GM12878 (cell line): ENCODE measurements at regions not wholly inside any gene's neighbourhood (a gene's known extent, or its start where the extent isn't known, plus 50 kb on each side); places are given as distances from the start of the nearest gene placed in this dataset.

Experiments used
- BHLHE40 ChIP-seq, 2 experiments: fragments of 450-650 bp in 1 of 2; IDR thresholded peaks; 2 replicates each; pipeline ENCODE4 v1.6.1; 2011 to 2017; ENCODE audit warnings: low read depth in 2 of 2, borderline replicate concordance in 1 of 2, improper control_type of control experiment in 1 of 2, low read length in 1 of 2, mild to moderate bottlenecking in 1 of 2
- EP300 ChIP-seq, 2 experiments: fragments of 150-350 bp in 1 of 2; IDR thresholded peaks; 2 replicates each; pipeline ENCODE4 v1.6.1; 2011 to 2012; ENCODE audit warnings: low read depth in 2 of 2, low read length in 2 of 2, borderline replicate concordance in 1 of 2, improper control_type of control experiment in 1 of 2, inconsistent platforms in 1 of 2; ENCODE audit not compliant: control insufficient read depth in 1 of 2
- KDM1A ChIP-seq: fragments of 200-600 bp; sonication (generic); IDR thresholded peaks from 2 replicates; pipeline ENCODE4 v1.6.1; 2016; ENCODE audit warnings: borderline replicate concordance
- POLR2AphosphoS2 ChIP-seq: IDR thresholded peaks from 2 replicates; pipeline ENCODE4 v1.6.1; 2011; ENCODE audit warnings: low read depth, mild to moderate bottlenecking, low read length, improper control_type of control experiment, moderate library complexity
- SUPT20H ChIP-seq: IDR thresholded peaks from 2 replicates; pipeline ENCODE4 v1.6.1; 2011; ENCODE audit warnings: low read depth, mild to moderate bottlenecking, low read length, moderate library complexity, borderline replicate concordance; ENCODE audit not compliant: control insufficient read depth
- TF ChIP-seq, protein P1 (sequence below), 3 experiments: IDR thresholded peaks in 2 of 3; conservative IDR thresholded peaks in 1 of 3; 2 replicates each; pipeline ENCODE4 v1.5.1; 2011; ENCODE audit warnings: low read depth in 3 of 3, low read length in 3 of 3, mild to moderate bottlenecking in 3 of 3, control low read depth in 2 of 3, moderate library complexity in 2 of 3, inconsistent platforms in 1 of 3, mixed read lengths in 1 of 3; ENCODE audit not compliant: control insufficient read depth in 2 of 3, insufficient read depth in 1 of 3; ENCODE audit errors: extremely low read depth in 1 of 3
- TF ChIP-seq, protein P2 (sequence below): IDR thresholded peaks from 2 replicates; pipeline ENCODE4 v1.6.1; 2011; ENCODE audit warnings: borderline replicate concordance, low read depth, mild to moderate bottlenecking, moderate library complexity, mixed read lengths, low read length; ENCODE audit not compliant: insufficient read depth; ENCODE audit errors: extremely low read length
- TF ChIP-seq, protein P3 (sequence below): IDR thresholded peaks from 2 replicates; pipeline ENCODE4 v1.6.1; 2011; ENCODE audit warnings: borderline replicate concordance, low read depth, mild to moderate bottlenecking, moderate library complexity, low read length; ENCODE audit not compliant: insufficient read depth, poor library complexity, severe bottlenecking
- TF ChIP-seq, protein P4 (sequence below): fragments of 450-650 bp; IDR thresholded peaks from 2 replicates; pipeline ENCODE4 v1.6.1; 2016; ENCODE audit warnings: mild to moderate bottlenecking, moderate library complexity, borderline replicate concordance

DNA sequence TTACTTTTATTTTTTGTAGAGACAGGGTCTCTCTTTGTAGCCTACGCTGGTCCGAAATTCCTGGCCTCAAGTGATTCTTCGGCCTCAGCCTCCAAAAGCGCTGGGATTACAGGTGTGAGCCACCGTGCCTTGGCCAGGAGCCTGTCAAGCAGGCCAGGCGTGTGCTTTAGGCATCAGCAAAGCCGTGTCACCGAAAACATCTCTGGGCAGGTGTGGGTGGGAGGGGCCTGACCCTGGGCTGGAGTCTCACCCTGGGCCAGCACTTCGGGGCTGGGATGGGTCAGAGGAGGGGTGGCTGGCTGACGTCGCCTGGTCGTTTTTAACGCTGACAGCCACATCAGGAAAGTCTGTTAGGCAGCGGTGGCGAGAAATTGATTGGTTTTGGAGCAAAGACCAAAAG lies 80.9 kb downstream of the UNCX start:
- no peak for TF ChIP-seq EP300 (IDR thresholded peaks at IDR 0.05; ENCODE audit: borderline replicate concordance in 1 of 2, control insufficient read depth in 1 of 2, low read depth in 2 of 2, low read length in 2 of 2)
- TF ChIP-seq POLR2AphosphoS2 = no peak
- TF ChIP-seq KDM1A = no peak
- TF ChIP-seq, protein P1, sequence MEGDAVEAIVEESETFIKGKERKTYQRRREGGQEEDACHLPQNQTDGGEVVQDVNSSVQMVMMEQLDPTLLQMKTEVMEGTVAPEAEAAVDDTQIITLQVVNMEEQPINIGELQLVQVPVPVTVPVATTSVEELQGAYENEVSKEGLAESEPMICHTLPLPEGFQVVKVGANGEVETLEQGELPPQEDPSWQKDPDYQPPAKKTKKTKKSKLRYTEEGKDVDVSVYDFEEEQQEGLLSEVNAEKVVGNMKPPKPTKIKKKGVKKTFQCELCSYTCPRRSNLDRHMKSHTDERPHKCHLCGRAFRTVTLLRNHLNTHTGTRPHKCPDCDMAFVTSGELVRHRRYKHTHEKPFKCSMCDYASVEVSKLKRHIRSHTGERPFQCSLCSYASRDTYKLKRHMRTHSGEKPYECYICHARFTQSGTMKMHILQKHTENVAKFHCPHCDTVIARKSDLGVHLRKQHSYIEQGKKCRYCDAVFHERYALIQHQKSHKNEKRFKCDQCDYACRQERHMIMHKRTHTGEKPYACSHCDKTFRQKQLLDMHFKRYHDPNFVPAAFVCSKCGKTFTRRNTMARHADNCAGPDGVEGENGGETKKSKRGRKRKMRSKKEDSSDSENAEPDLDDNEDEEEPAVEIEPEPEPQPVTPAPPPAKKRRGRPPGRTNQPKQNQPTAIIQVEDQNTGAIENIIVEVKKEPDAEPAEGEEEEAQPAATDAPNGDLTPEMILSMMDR (IDR thresholded peaks at IDR 0.05 in 2 of 3, conservative IDR thresholded peaks at IDR 0.05 in 1 of 3; ENCODE audit: control insufficient read depth in 2 of 3, extremely low read depth in 1 of 3, insufficient read depth in 1 of 3, low read depth in 3 of 3, low read length in 3 of 3) = no peak
- TF ChIP-seq, protein P2, sequence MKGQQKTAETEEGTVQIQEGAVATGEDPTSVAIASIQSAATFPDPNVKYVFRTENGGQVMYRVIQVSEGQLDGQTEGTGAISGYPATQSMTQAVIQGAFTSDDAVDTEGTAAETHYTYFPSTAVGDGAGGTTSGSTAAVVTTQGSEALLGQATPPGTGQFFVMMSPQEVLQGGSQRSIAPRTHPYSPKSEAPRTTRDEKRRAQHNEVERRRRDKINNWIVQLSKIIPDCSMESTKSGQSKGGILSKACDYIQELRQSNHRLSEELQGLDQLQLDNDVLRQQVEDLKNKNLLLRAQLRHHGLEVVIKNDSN = no peak
- TF ChIP-seq, protein P3, sequence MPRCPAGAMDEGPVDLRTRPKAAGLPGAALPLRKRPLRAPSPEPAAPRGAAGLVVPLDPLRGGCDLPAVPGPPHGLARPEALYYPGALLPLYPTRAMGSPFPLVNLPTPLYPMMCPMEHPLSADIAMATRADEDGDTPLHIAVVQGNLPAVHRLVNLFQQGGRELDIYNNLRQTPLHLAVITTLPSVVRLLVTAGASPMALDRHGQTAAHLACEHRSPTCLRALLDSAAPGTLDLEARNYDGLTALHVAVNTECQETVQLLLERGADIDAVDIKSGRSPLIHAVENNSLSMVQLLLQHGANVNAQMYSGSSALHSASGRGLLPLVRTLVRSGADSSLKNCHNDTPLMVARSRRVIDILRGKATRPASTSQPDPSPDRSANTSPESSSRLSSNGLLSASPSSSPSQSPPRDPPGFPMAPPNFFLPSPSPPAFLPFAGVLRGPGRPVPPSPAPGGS = no peak
- TF ChIP-seq, protein P4, sequence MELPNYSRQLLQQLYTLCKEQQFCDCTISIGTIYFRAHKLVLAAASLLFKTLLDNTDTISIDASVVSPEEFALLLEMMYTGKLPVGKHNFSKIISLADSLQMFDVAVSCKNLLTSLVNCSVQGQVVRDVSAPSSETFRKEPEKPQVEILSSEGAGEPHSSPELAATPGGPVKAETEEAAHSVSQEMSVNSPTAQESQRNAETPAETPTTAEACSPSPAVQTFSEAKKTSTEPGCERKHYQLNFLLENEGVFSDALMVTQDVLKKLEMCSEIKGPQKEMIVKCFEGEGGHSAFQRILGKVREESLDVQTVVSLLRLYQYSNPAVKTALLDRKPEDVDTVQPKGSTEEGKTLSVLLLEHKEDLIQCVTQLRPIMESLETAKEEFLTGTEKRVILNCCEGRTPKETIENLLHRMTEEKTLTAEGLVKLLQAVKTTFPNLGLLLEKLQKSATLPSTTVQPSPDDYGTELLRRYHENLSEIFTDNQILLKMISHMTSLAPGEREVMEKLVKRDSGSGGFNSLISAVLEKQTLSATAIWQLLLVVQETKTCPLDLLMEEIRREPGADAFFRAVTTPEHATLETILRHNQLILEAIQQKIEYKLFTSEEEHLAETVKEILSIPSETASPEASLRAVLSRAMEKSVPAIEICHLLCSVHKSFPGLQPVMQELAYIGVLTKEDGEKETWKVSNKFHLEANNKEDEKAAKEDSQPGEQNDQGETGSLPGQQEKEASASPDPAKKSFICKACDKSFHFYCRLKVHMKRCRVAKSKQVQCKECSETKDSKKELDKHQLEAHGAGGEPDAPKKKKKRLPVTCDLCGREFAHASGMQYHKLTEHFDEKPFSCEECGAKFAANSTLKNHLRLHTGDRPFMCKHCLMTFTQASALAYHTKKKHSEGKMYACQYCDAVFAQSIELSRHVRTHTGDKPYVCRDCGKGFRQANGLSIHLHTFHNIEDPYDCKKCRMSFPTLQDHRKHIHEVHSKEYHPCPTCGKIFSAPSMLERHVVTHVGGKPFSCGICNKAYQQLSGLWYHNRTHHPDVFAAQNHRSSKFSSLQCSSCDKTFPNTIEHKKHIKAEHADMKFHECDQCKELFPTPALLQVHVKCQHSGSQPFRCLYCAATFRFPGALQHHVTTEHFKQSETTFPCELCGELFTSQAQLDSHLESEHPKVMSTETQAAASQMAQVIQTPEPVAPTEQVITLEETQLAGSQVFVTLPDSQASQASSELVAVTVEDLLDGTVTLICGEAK = no peak
- TF ChIP-seq SUPT20H = no peak
- no peak for TF ChIP-seq BHLHE40 (IDR thresholded peaks at IDR 0.05; ENCODE audit: borderline replicate concordance in 1 of 2, low read depth in 2 of 2, low read length in 1 of 2)
